ENCODE measurements at regions not wholly inside any gene's neighbourhood (a gene's known extent, or its start where the extent isn't known, plus 50 kb on each side); places are given as distances from the start of the nearest gene placed in this dataset.

DNA sequence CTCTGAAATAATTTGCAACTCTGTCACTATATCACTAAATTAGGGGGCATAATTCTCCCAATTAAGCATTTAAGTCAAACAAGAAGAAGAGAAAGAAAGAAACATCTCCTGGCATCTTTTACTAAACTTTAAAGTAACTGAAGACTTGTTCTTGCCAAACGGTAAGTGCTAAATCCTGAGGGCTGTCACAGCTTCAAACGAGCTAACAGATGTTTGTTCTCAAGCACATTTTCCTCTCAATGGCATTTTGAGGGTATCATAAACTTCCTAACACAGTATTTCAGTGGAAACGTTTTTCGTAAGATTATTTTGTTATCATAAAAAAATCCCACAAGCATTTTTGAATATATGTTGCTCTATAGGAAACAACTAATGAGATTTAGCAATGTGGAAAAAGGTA, 169.5 kb upstream of the TAS2R1 start:
- Histone ChIP-seq H3K9ac (ENCODE audit: low read depth in 1 of 2, low read length in 2 of 2) (no peak overlapping the region), H3K9me3 (ENCODE audit: control insufficient read depth in 4 of 4, low read length in 3 of 4) (no peaks in the 10 kb centered on the region), H3K36me3 (ENCODE audit: control insufficient read depth in 4 of 4, insufficient read depth in 3 of 4, low read depth in 1 of 4, low read length in 3 of 4) (no peaks in the 10 kb centered on the region), H3K4me1 (ENCODE audit: control insufficient read depth in 4 of 4, insufficient read depth in 4 of 4, low read length in 3 of 4) (no peaks in the 10 kb centered on the region), H3K27ac (ENCODE audit: low read depth in 1 of 2, low read length in 2 of 2) (no peak overlapping the region), H3K4me3 (ENCODE audit: low read depth in 1 of 3, low read length in 3 of 3) (no peak overlapping the region), H3K27me3 (ENCODE audit: control insufficient read depth in 4 of 4, insufficient read depth in 4 of 4, low read length in 3 of 4) (peaks cover 0 to 4% (median 0%) of the 10 kb centered on the region in 4 donors)
- no peak for TF ChIP-seq FOXA2 (IDR thresholded peaks at IDR 0.05)
- no peak for TF ChIP-seq JUND (IDR thresholded peaks at IDR 0.05)
- TF ChIP-seq SP1 (IDR thresholded peaks at IDR 0.05) = no peak
- TF ChIP-seq YY1 (IDR thresholded peaks at IDR 0.05) = no peak
- TF ChIP-seq HNF4G (IDR thresholded peaks at IDR 0.05) = no peak
- TF ChIP-seq, protein P1, sequence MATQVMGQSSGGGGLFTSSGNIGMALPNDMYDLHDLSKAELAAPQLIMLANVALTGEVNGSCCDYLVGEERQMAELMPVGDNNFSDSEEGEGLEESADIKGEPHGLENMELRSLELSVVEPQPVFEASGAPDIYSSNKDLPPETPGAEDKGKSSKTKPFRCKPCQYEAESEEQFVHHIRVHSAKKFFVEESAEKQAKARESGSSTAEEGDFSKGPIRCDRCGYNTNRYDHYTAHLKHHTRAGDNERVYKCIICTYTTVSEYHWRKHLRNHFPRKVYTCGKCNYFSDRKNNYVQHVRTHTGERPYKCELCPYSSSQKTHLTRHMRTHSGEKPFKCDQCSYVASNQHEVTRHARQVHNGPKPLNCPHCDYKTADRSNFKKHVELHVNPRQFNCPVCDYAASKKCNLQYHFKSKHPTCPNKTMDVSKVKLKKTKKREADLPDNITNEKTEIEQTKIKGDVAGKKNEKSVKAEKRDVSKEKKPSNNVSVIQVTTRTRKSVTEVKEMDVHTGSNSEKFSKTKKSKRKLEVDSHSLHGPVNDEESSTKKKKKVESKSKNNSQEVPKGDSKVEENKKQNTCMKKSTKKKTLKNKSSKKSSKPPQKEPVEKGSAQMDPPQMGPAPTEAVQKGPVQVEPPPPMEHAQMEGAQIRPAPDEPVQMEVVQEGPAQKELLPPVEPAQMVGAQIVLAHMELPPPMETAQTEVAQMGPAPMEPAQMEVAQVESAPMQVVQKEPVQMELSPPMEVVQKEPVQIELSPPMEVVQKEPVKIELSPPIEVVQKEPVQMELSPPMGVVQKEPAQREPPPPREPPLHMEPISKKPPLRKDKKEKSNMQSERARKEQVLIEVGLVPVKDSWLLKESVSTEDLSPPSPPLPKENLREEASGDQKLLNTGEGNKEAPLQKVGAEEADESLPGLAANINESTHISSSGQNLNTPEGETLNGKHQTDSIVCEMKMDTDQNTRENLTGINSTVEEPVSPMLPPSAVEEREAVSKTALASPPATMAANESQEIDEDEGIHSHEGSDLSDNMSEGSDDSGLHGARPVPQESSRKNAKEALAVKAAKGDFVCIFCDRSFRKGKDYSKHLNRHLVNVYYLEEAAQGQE (IDR thresholded peaks at IDR 0.05) = no peak
- TF ChIP-seq, protein P2, sequence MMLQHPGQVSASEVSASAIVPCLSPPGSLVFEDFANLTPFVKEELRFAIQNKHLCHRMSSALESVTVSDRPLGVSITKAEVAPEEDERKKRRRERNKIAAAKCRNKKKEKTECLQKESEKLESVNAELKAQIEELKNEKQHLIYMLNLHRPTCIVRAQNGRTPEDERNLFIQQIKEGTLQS (IDR thresholded peaks at IDR 0.05) = no peak
- TF ChIP-seq, protein P3, sequence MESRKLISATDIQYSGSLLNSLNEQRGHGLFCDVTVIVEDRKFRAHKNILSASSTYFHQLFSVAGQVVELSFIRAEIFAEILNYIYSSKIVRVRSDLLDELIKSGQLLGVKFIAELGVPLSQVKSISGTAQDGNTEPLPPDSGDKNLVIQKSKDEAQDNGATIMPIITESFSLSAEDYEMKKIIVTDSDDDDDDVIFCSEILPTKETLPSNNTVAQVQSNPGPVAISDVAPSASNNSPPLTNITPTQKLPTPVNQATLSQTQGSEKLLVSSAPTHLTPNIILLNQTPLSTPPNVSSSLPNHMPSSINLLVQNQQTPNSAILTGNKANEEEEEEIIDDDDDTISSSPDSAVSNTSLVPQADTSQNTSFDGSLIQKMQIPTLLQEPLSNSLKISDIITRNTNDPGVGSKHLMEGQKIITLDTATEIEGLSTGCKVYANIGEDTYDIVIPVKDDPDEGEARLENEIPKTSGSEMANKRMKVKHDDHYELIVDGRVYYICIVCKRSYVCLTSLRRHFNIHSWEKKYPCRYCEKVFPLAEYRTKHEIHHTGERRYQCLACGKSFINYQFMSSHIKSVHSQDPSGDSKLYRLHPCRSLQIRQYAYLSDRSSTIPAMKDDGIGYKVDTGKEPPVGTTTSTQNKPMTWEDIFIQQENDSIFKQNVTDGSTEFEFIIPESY (IDR thresholded peaks at IDR 0.05) = no peak
- TF ChIP-seq, protein P4, sequence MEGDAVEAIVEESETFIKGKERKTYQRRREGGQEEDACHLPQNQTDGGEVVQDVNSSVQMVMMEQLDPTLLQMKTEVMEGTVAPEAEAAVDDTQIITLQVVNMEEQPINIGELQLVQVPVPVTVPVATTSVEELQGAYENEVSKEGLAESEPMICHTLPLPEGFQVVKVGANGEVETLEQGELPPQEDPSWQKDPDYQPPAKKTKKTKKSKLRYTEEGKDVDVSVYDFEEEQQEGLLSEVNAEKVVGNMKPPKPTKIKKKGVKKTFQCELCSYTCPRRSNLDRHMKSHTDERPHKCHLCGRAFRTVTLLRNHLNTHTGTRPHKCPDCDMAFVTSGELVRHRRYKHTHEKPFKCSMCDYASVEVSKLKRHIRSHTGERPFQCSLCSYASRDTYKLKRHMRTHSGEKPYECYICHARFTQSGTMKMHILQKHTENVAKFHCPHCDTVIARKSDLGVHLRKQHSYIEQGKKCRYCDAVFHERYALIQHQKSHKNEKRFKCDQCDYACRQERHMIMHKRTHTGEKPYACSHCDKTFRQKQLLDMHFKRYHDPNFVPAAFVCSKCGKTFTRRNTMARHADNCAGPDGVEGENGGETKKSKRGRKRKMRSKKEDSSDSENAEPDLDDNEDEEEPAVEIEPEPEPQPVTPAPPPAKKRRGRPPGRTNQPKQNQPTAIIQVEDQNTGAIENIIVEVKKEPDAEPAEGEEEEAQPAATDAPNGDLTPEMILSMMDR (IDR thresholded peaks at IDR 0.05; ENCODE audit: low read depth, low read length, missing input control) = no peak
- TF ChIP-seq RXRA (IDR thresholded peaks at IDR 0.05) = no peak
- TF ChIP-seq, protein P5, sequence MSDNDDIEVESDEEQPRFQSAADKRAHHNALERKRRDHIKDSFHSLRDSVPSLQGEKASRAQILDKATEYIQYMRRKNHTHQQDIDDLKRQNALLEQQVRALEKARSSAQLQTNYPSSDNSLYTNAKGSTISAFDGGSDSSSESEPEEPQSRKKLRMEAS (IDR thresholded peaks at IDR 0.05) = no peak
- no peak for TF ChIP-seq FOXA1 (IDR thresholded peaks at IDR 0.05)
- no peak for TF ChIP-seq RAD21 (IDR thresholded peaks at IDR 0.05)
- no peak for TF ChIP-seq NR2F2 (IDR thresholded peaks at IDR 0.05)
- no peak for TF ChIP-seq HNF4A (conservative IDR thresholded peaks at IDR 0.05)
- TF ChIP-seq EGR1 (IDR thresholded peaks at IDR 0.05; ENCODE audit: low read depth in 2 of 2) = no peak
- no peak for DNase-seq (ENCODE audit: low spot score)
- 33% methylated on average over 4 of the region's 4 CpGs for WGBS

DNA sequence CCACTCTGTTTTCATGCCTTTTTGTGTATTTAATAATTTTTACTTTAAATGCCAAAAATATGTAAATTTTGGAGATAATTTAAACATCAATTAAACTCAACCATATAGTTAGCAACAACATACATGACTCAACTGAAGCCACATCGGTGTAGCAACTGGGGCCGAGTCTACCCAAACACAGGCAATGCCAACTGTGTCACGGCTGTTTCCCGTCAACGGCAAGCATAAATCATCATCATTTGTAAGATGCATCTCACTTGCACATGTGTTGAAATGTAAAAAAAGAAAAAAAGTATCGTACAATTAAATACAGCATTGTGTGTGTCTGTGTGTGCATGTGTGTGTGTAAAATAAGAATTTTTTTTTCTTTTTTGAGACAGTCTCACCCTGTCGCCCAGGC, 160.1 kb upstream of the TAS2R1 start:
- 91% methylated on average over 7 of the region's 7 CpGs for WGBS
- Histone ChIP-seq H3K4me3 (ENCODE audit: low read depth in 1 of 3, low read length in 3 of 3) (no peak overlapping the region), H3K4me1 (ENCODE audit: control insufficient read depth in 4 of 4, insufficient read depth in 4 of 4, low read length in 3 of 4) (no peaks in the 10 kb centered on the region)
- no peak for TF ChIP-seq FOXA1 (IDR thresholded peaks at IDR 0.05)
- TF ChIP-seq EGR1 (IDR thresholded peaks at IDR 0.05; ENCODE audit: low read depth in 2 of 2) = no peak
- no peak for TF ChIP-seq RAD21 (IDR thresholded peaks at IDR 0.05)
- TF ChIP-seq, protein P1 (IDR thresholded peaks at IDR 0.05) = no peak
- no peak for TF ChIP-seq RXRA (IDR thresholded peaks at IDR 0.05)
- no peak for TF ChIP-seq HNF4G (IDR thresholded peaks at IDR 0.05)
- no peak for TF ChIP-seq NR2F2 (IDR thresholded peaks at IDR 0.05)
- TF ChIP-seq, protein P3 (IDR thresholded peaks at IDR 0.05) = no peak
- no peak for TF ChIP-seq FOXA2 (IDR thresholded peaks at IDR 0.05)
- no peak for TF ChIP-seq GABPA (IDR thresholded peaks at IDR 0.05 in 1 of 2, conservative IDR thresholded peaks at IDR 0.05 in 1 of 2)
- no peak for TF ChIP-seq JUND (IDR thresholded peaks at IDR 0.05)
- TF ChIP-seq, protein P5 (IDR thresholded peaks at IDR 0.05) = no peak
- TF ChIP-seq SP1 (IDR thresholded peaks at IDR 0.05) = no peak
- no peak for TF ChIP-seq YY1 (IDR thresholded peaks at IDR 0.05)

More for the DNA sequence above, 160.1 kb upstream of the TAS2R1 start:
- Histone ChIP-seq H3K9me3 (ENCODE audit: control insufficient read depth in 4 of 4, low read length in 3 of 4) (no peaks in the 10 kb centered on the region), H3K9ac (ENCODE audit: low read depth in 1 of 2, low read length in 2 of 2) (no peak overlapping the region), H3K36me3 (ENCODE audit: control insufficient read depth in 4 of 4, insufficient read depth in 3 of 4, low read depth in 1 of 4, low read length in 3 of 4) (no peaks in the 10 kb centered on the region), H3K27me3 (ENCODE audit: control insufficient read depth in 4 of 4, insufficient read depth in 4 of 4, low read length in 3 of 4) (no peaks in the 10 kb centered on the region), H3K27ac (ENCODE audit: low read depth in 1 of 2, low read length in 2 of 2) (no peak overlapping the region)
- no peak for DNase-seq (ENCODE audit: low spot score)
